Epithelial cell of proximal tubule (primary cell): ENCODE measurements at regions not wholly inside any gene's neighbourhood (a gene's known extent, or its start where the extent isn't known, plus 50 kb on each side); places are given as distances from the start of the nearest gene placed in this dataset.

Source experiments
- DNase-seq: peaks from one replicate; pipeline ENCODE4 v3.0.0-alpha.2; 2011; ENCODE audit warnings: low read depth
- H3K4me3 ChIP-seq: 2 replicates; pipeline ENCODE4 v1.5.1; 2011; ENCODE audit warnings: low read depth, mild to moderate bottlenecking, low read length
- CTCF ChIP-seq: conservative IDR thresholded peaks from 2 replicates; pipeline ENCODE4 v1.5.1; 2012; ENCODE audit warnings: low read depth, mild to moderate bottlenecking, low read length

- TF ChIP-seq CTCF, result no peak
- H3K4me3 ChIP-seq, result no peak overlapping the region
- DNase-seq, result no peak
These were observed 2104.5 kb downstream of the MAT2B start for GRCh38 chr5:165609871-165610270.

GRCh38 chr5:165616490-165617405 lies 2111.3 kb downstream of the MAT2B start:
- no peak overlapping the region for H3K4me3 ChIP-seq
- no peak for DNase-seq
- TF ChIP-seq CTCF, result no peak

DNA sequence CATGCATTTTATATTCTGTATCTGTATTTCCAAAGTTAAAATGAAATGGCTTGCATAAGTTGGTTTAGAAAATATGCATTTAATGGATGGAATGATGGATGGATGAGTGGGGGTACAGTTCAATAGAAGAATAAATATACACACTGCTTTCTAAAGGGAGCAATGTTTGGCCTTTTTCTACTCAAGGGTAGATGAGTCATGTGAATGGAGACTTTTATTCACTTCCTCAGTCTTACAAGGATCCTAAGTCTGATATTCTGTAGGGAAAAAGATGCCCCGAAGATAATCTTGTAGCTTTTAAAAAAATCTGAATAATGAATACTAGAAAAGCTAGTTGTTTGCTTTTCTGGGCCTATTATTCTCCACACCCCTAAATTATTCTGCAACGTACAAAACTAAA lies 2112.1 kb downstream of the MAT2B start:
- H3K4me3 ChIP-seq, result no peak overlapping the region
- DNase-seq, result no peak
- TF ChIP-seq CTCF, result no peak

- DNase-seq, result no peak
- no peak for TF ChIP-seq CTCF
- no peak overlapping the region for H3K4me3 ChIP-seq
These were observed 2115.0 kb downstream of the MAT2B start for GRCh38 chr5:165620394-165620793.

DNA sequence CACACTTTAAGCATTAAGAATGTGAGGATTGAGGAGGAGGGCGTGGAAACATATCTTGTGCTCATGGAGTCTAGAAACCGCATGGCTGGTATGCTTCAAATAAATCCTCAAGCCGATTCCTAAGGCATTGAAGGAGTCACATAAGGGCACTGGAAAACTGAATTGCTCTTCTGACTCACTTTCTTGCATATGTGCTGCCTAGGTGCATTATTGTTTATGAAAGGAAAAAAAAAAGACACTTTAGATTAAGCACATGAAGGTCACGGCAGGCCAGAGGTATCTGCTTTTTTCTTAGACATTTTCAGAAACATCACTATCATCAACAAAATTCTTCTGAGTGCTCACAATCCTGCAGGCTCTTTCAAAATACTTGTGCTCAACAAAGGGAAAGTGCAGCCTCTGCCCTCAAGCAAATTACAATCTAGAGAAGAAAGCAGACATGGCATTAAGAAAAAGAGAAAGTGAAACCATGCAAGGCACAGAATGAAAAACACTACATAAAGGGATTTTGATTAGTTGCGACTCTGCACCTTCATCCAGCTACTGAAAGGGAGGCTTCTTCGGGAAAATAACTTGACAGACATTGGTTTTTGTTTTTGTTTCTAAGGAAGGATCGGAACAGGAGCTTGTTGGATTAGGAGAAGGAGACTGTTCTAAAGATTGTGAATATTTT lies 2117.6 kb downstream of the MAT2B start:
- DNase-seq, result no peak
- no peak overlapping the region for H3K4me3 ChIP-seq

DNA sequence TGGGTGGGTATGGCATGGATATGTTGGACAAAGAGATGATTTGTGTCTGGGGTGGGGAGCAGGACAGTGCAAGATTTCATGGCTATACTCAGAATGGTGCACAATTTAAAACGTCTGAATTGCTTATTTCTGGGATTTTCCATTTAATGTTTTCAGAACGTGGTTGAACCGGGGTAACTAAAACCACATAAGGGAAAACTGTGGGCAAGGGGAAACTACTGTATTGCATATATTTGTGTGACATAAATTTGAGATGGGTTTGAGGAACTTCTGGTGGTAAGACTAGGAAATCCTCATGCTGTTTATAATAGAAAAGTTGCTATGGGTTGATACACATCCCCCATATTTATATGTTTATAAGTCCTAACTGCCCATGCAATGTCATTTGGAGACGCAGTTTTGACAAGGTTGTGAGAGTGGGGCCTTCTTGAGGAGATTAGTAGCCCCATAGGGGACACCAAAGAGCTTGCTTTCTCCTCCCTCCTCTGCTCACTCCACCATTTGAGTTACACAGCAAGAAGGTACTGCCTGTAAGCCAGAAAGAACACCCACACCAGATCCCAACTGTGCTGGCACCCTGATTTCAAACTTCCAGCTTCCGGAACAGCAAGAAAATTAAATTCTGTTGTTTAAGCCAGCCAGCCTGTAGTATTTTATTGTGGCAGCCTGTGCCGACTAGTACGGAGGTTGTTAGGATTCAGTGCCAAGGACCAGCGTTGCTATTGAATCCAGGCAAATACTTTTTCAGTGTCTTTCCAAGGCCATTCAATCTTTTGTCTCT lies 2118.9 kb downstream of the MAT2B start:
- TF ChIP-seq CTCF, result no peak
- no peak for DNase-seq
- H3K4me3 ChIP-seq, result no peak overlapping the region

More for the DNA sequence above, 2117.6 kb downstream of the MAT2B start:
- no peak for TF ChIP-seq CTCF
